HEK293 (cell line): ENCODE measurements at regions not wholly inside any gene's neighbourhood (a gene's known extent, or its start where the extent isn't known, plus 50 kb on each side); places are given as distances from the start of the nearest gene placed in this dataset.

Experiments
- CTCF ChIA-PET: fragments of 350-600 bp; formaldehyde crosslinking; extraction: SDS; loops from one replicate; lab custom pipeline; 2021; ENCODE audit warnings: antibody characterized with exemption; lab: Yijun Ruan, JAX
- POLR2A ChIA-PET: fragments of 300-600 bp; formaldehyde crosslinking; extraction: SDS; loops from one replicate; lab custom pipeline; 2020; ENCODE audit warnings: antibody characterized with exemption, inconsistent platforms; lab: Yijun Ruan, JAX
- H3K27ac ChIP-seq: fragments of 200-500 bp; sonication (Bioruptor generic); 2 replicates; pipeline ENCODE4 v1.5.1; 2014; ENCODE audit warnings: low read depth, low read length, control low read depth, inconsistent platforms; ENCODE audit errors: extremely low read depth
- H3K36me3 ChIP-seq, 2 experiments: fragments of 200-500 bp in 1 of 2; sonication (Bioruptor generic) in 1 of 2; 1 replicate in 1 of 2; 2 replicates in 1 of 2; pipeline ENCODE4 v1.5.1; 2014 to 2017; ENCODE audit warnings: inconsistent platforms in 2 of 2, low read length in 2 of 2; ENCODE audit not compliant: control insufficient read depth in 2 of 2, insufficient read depth in 1 of 2
- H3K4me1 ChIP-seq: fragments of 200-500 bp; sonication (Bioruptor generic); 2 replicates; pipeline ENCODE4 v1.5.1; 2014; ENCODE audit warnings: mild to moderate bottlenecking, low read length, inconsistent platforms; ENCODE audit not compliant: control insufficient read depth, insufficient read depth
- H3K4me3 ChIP-seq: 2 replicates; pipeline ENCODE4 v1.5.1; 2011; ENCODE audit warnings: low read depth, mild to moderate bottlenecking, control low read depth, low read length, moderate library complexity
- H3K9me3 ChIP-seq: fragments of 200-500 bp; sonication (Bioruptor generic); 2 replicates; pipeline ENCODE4 v1.5.1; 2014; ENCODE audit warnings: low read depth, low read length, inconsistent platforms; ENCODE audit not compliant: control insufficient read depth, insufficient read depth
- BCL11A ChIP-seq: fragments of 450-650 bp; formaldehyde crosslinking; IDR thresholded peaks from 2 replicates; pipeline ENCODE4 v1.5.1; 2016; ENCODE audit warnings: low read depth, missing biosample characterization, missing genetic modification characterization
- BCL11B ChIP-seq: fragments of 450-650 bp; formaldehyde crosslinking; IDR thresholded peaks from 2 replicates; pipeline ENCODE4 v1.5.1; 2016; ENCODE audit warnings: low read depth, missing biosample characterization, missing genetic modification characterization
- KLF17 ChIP-seq: fragments of 450-650 bp; formaldehyde crosslinking; IDR thresholded peaks from 2 replicates; pipeline ENCODE4 v1.5.1; 2016; ENCODE audit warnings: missing biosample characterization, missing genetic modification characterization
- MYNN ChIP-seq: fragments of 450-650 bp; formaldehyde crosslinking; IDR thresholded peaks from 2 replicates; pipeline ENCODE4 v1.5.1; 2016; ENCODE audit warnings: missing biosample characterization, missing genetic modification characterization, borderline replicate concordance
- PATZ1 ChIP-seq: fragments of 450-650 bp; formaldehyde crosslinking; IDR thresholded peaks from 2 replicates; pipeline ENCODE4 v1.5.1; 2016; ENCODE audit warnings: missing biosample characterization, missing genetic modification characterization
- SCRT1 ChIP-seq: fragments of 450-650 bp; formaldehyde crosslinking; IDR thresholded peaks from 2 replicates; pipeline ENCODE4 v1.5.1; 2016; ENCODE audit warnings: missing biosample characterization, missing genetic modification characterization, borderline replicate concordance
- SP2 ChIP-seq: fragments of 450-650 bp; formaldehyde crosslinking; IDR thresholded peaks from 2 replicates; pipeline ENCODE4 v1.5.1; 2016; ENCODE audit warnings: missing biosample characterization, missing genetic modification characterization
- ZBTB20 ChIP-seq: fragments of 450-650 bp; formaldehyde crosslinking; IDR thresholded peaks from 2 replicates; pipeline ENCODE4 v1.5.1; 2016; ENCODE audit warnings: missing biosample characterization, missing genetic modification characterization
- ZBTB26 ChIP-seq: fragments of 450-650 bp; formaldehyde crosslinking; optimal IDR thresholded peaks from 2 replicates; pipeline ENCODE3; 2016; ENCODE audit warnings: missing biosample characterization, mild to moderate bottlenecking, missing genetic modification characterization
- ZBTB7A ChIP-seq: fragments of 450-650 bp; formaldehyde crosslinking; IDR thresholded peaks from 2 replicates; pipeline ENCODE4 v1.5.1; 2016; ENCODE audit warnings: low read depth, missing biosample characterization, missing genetic modification characterization
- ZBTB8A ChIP-seq: fragments of 450-650 bp; formaldehyde crosslinking; IDR thresholded peaks from 2 replicates; pipeline ENCODE4 v1.5.1; 2016; ENCODE audit warnings: missing biosample characterization, missing genetic modification characterization
- ZNF16 ChIP-seq: fragments of 450-650 bp; formaldehyde crosslinking; IDR thresholded peaks from 2 replicates; pipeline ENCODE4 v1.5.1; 2016; ENCODE audit warnings: low read depth, missing biosample characterization, missing genetic modification characterization
- ZNF169 ChIP-seq: fragments of 450-650 bp; formaldehyde crosslinking; IDR thresholded peaks from 2 replicates; pipeline ENCODE4 v1.5.1; 2016; ENCODE audit warnings: missing biosample characterization, missing genetic modification characterization
- ZNF174 ChIP-seq: fragments of 450-650 bp; formaldehyde crosslinking; IDR thresholded peaks from 2 replicates; pipeline ENCODE4 v1.5.0; 2017; ENCODE audit warnings: missing biosample characterization, mild to moderate bottlenecking, missing genetic modification characterization
- ZNF202 ChIP-seq: fragments of 450-650 bp; formaldehyde crosslinking; IDR thresholded peaks from 2 replicates; pipeline ENCODE4 v1.5.1; 2016; ENCODE audit warnings: missing biosample characterization, missing genetic modification characterization, borderline replicate concordance
- ZNF514 ChIP-seq: fragments of 450-650 bp; formaldehyde crosslinking; IDR thresholded peaks from 2 replicates; pipeline ENCODE4 v1.5.1; 2016; ENCODE audit warnings: missing biosample characterization, missing genetic modification characterization
- ZNF521 ChIP-seq: fragments of 450-650 bp; formaldehyde crosslinking; IDR thresholded peaks from 2 replicates; pipeline ENCODE4 v1.5.1; 2017; ENCODE audit warnings: missing biosample characterization, mild to moderate bottlenecking, missing genetic modification characterization
- ZNF626 ChIP-seq: fragments of 450-650 bp; sonication (Bioruptor Pico); formaldehyde crosslinking; IDR thresholded peaks from 2 replicates; pipeline ENCODE4 v1.5.1; 2018; ENCODE audit warnings: missing biosample characterization, missing genetic modification characterization, inconsistent platforms
- ZNF658 ChIP-seq: fragments of 450-650 bp; formaldehyde crosslinking; IDR thresholded peaks from 2 replicates; pipeline ENCODE4; 2016; ENCODE audit warnings: missing biosample characterization, missing genetic modification characterization
- ZNF692 ChIP-seq: fragments of 450-650 bp; formaldehyde crosslinking; IDR thresholded peaks from 2 replicates; pipeline ENCODE4 v1.5.1; 2016; ENCODE audit warnings: missing biosample characterization, missing genetic modification characterization
- ZNF792 ChIP-seq: fragments of 450-650 bp; formaldehyde crosslinking; IDR thresholded peaks from 2 replicates; pipeline ENCODE4 v1.5.1; 2016; ENCODE audit warnings: missing biosample characterization, missing genetic modification characterization
- ZSCAN18 ChIP-seq: fragments of 450-650 bp; formaldehyde crosslinking; IDR thresholded peaks from 2 replicates; pipeline ENCODE4 v1.5.1; 2016; ENCODE audit warnings: missing biosample characterization, missing genetic modification characterization

GRCh38 chr7:45434167-45434784 is 139.9 kb upstream of the ADCY1 start:
- POLR2A ChIA-PET: no interaction called here
- H3K36me3 ChIP-seq: no peaks in the 10 kb centered on the region
- CTCF ChIA-PET: no interaction called here
- H3K9me3 ChIP-seq: no peaks in the 10 kb centered on the region
- no peaks in the 10 kb centered on the region for H3K4me1 ChIP-seq
- no peak overlapping the region for H3K27ac ChIP-seq
- no peak for TF ChIP-seq ZBTB7A (tag by site-specific recombination)
- TF ChIP-seq ZNF174 (tag by site-specific recombination): no peak
- TF ChIP-seq SP2 (tag by site-specific recombination): no peak
- TF ChIP-seq, all 188 proteins: peak for 0
- no peak overlapping the region for H3K4me3 ChIP-seq

- no peaks in the 10 kb centered on the region for H3K36me3 ChIP-seq
- no peak overlapping the region for H3K4me3 ChIP-seq
- CTCF ChIA-PET: no interaction called here
- no peak for TF ChIP-seq ZNF514
- TF ChIP-seq ZSCAN18: no peak
- no peak for TF ChIP-seq ZNF16 (tag by site-specific recombination)
- no peak for TF ChIP-seq SCRT1 (tag by site-specific recombination)
- TF ChIP-seq ZNF626: no peak
- TF ChIP-seq ZNF792: no peak
- no peak for TF ChIP-seq BCL11B (tag by site-specific recombination)
- no peak for TF ChIP-seq ZNF521
- TF ChIP-seq BCL11A: no peak
- TF ChIP-seq ZBTB26: no peak
- TF ChIP-seq ZNF658: no peak
- no peak for TF ChIP-seq PATZ1 (tag by site-specific recombination)
- no peak for TF ChIP-seq ZNF692 (tag by site-specific recombination)
- TF ChIP-seq ZBTB20 (tag by site-specific recombination): no peak
- no peak for TF ChIP-seq KLF17 (tag by site-specific recombination)
- no peak for TF ChIP-seq MYNN (tag by site-specific recombination)
- TF ChIP-seq ZNF202: no peak
- no peak for TF ChIP-seq ZNF169 (tag by site-specific recombination)
- TF ChIP-seq ZBTB8A (tag by site-specific recombination): no peak
- no peaks in the 10 kb centered on the region for H3K4me1 ChIP-seq
- POLR2A ChIA-PET: no interaction called here
- H3K27ac ChIP-seq: no peak overlapping the region
- H3K9me3 ChIP-seq: no peaks in the 10 kb centered on the region
These were observed 139.0 kb upstream of the ADCY1 start for GRCh38 chr7:45435131-45435530.
